ENCODE measurements at regions not wholly inside any gene's neighbourhood (a gene's known extent, or its start where the extent isn't known, plus 50 kb on each side); places are given as distances from the start of the nearest gene placed in this dataset.

DNA sequence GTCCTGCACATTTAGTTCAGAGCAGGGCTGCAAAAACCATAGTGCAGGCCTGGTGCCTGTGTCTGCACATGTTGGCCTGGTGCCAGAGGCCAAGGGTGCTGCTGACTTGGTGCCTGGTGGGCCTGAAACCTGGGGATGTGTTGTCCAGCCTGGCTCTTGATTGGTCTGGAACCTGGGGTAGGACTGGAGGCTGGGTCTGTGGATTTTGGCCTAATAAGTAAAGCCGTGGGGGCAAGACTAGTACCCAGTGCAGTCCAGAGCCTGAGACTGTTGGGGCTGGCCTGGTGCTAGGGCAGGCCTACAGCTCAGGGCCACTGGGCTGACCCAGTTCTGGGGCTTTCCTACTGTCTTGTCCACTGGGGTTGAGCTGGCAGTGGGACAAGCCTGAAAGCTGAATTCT, 817.9 kb downstream of the DNAJB9 start:
- WGBS: 100% methylated on average over 1 of the region's 1 CpG
- DNase-seq (ENCODE audit: low spot score): no peak
- Histone ChIP-seq H3K9me3 (no peaks in the 10 kb centered on the region), H3K4me3 (no peak overlapping the region), H3K36me3 (no peaks in the 10 kb centered on the region), H3K27me3 (replicated peaks; ENCODE audit: insufficient read depth) (no peaks in the 10 kb centered on the region), H3K4me1 (replicated peaks) (no peaks in the 10 kb centered on the region), H3K27ac (no peak overlapping the region)
- TF ChIP-seq, protein P1, sequence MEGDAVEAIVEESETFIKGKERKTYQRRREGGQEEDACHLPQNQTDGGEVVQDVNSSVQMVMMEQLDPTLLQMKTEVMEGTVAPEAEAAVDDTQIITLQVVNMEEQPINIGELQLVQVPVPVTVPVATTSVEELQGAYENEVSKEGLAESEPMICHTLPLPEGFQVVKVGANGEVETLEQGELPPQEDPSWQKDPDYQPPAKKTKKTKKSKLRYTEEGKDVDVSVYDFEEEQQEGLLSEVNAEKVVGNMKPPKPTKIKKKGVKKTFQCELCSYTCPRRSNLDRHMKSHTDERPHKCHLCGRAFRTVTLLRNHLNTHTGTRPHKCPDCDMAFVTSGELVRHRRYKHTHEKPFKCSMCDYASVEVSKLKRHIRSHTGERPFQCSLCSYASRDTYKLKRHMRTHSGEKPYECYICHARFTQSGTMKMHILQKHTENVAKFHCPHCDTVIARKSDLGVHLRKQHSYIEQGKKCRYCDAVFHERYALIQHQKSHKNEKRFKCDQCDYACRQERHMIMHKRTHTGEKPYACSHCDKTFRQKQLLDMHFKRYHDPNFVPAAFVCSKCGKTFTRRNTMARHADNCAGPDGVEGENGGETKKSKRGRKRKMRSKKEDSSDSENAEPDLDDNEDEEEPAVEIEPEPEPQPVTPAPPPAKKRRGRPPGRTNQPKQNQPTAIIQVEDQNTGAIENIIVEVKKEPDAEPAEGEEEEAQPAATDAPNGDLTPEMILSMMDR (IDR thresholded peaks at IDR 0.05): no peak
- TF ChIP-seq POLR2A (IDR thresholded peaks at IDR 0.05) (no peak), POLR2AphosphoS5 (IDR thresholded peaks at IDR 0.05) (no peak)
- intact Hi-C loops (cut with DNase I): no loop called here

DNA sequence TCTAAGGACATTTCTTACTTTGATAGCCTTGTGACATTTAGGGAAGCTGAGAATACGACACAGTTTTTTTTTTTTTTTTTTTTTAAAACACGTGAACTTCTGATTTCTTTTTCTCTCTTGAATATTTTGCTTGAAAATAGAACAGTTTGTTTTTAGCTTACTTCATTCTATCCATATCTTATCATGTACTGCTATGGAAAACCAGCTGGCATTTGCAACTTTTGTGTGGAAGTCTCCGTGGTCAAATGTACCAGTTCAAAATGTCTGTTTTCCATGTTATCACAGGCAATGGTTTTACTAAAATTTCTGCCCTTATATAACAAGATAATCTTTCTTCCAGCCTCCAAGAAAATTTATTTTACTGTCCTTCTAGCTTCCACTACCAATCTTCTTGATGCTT, 821.6 kb downstream of the DNAJB9 start:
- intact Hi-C loops (cut with DNase I): no loop called here

DNA sequence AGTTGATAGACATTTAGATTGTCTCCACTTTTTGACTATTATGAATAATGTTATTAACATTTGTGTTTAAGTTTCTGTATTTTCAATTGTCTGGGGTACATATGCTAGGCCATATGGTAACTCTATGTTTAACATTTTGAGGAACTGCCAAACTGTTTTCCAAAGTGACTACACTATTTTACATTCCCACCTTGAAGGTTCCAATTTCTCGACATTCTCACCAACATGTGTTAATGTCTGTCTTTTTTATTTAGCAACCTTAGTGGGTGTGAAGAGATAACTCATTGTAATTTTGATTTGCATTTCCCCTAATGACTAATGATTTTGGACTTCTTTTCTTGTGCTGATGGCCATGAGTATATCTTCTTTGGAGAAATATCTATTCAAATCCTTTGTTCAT, 832.4 kb downstream of the DNAJB9 start:
- Histone ChIP-seq H3K27ac (no peak overlapping the region), H3K4me3 (no peak overlapping the region), H3K27me3 (replicated peaks; ENCODE audit: insufficient read depth) (no peaks in the 10 kb centered on the region), H3K4me1 (replicated peaks) (no peaks in the 10 kb centered on the region), H3K36me3 (no peaks in the 10 kb centered on the region), H3K9me3 (no peaks in the 10 kb centered on the region)
- TF ChIP-seq POLR2A (IDR thresholded peaks at IDR 0.05) (no peak), POLR2AphosphoS5 (IDR thresholded peaks at IDR 0.05) (no peak)
- TF ChIP-seq, protein P1 (IDR thresholded peaks at IDR 0.05): no peak
- DNase-seq (ENCODE audit: low spot score): no peak
- 91% methylated on average over 1 of the region's 1 CpG for WGBS
- intact Hi-C loops (cut with DNase I): no loop called here

More for the DNA sequence above, 821.6 kb downstream of the DNAJB9 start:
- 91% methylated on average over 3 of the region's 3 CpGs for WGBS
- TF ChIP-seq POLR2AphosphoS5 (IDR thresholded peaks at IDR 0.05) (no peak), POLR2A (IDR thresholded peaks at IDR 0.05) (no peak)
- TF ChIP-seq, protein P1 (IDR thresholded peaks at IDR 0.05): no peak
- Histone ChIP-seq H3K4me3 (no peak overlapping the region), H3K27me3 (replicated peaks; ENCODE audit: insufficient read depth) (no peaks in the 10 kb centered on the region), H3K4me1 (replicated peaks) (no peaks in the 10 kb centered on the region), H3K9me3 (no peaks in the 10 kb centered on the region), H3K36me3 (no peaks in the 10 kb centered on the region), H3K27ac (no peak overlapping the region)
- no peak for DNase-seq (ENCODE audit: low spot score)

DNA sequence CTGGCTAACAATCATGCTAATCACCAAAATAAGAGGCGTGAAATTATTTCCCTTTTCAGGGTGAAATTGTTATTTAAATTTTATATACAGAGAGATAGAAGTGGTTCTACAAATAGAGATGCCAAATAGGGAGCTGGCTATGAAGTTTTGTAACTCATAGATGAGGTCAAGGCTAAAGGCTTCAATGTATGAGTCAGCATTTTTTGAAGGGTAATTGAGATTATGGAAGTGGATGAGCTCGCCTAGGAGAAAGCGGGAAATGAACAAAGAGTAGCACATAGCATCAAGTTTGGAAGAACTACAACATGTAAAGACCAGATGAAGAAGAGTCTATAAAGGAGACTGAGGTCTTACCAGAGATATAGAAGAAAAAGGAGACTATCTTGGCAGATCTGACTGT, 838.1 kb downstream of the DNAJB9 start:
- TF ChIP-seq, protein P1 (IDR thresholded peaks at IDR 0.05): no peak
- TF ChIP-seq POLR2A (IDR thresholded peaks at IDR 0.05) (no peak), POLR2AphosphoS5 (IDR thresholded peaks at IDR 0.05) (no peak)
- H3K27ac ChIP-seq: no peak overlapping the region
- no peaks in the 10 kb centered on the region for H3K4me1 ChIP-seq (replicated peaks)
- DNase-seq (ENCODE audit: low spot score): no peak
- WGBS: 92% methylated on average over 3 of the region's 3 CpGs
- intact Hi-C loops (cut with DNase I): no loop called here
- H3K27me3 ChIP-seq (replicated peaks; ENCODE audit: insufficient read depth): no peaks in the 10 kb centered on the region
- no peaks in the 10 kb centered on the region for H3K36me3 ChIP-seq
- H3K9me3 ChIP-seq: no peaks in the 10 kb centered on the region
- no peak overlapping the region for H3K4me3 ChIP-seq

DNA sequence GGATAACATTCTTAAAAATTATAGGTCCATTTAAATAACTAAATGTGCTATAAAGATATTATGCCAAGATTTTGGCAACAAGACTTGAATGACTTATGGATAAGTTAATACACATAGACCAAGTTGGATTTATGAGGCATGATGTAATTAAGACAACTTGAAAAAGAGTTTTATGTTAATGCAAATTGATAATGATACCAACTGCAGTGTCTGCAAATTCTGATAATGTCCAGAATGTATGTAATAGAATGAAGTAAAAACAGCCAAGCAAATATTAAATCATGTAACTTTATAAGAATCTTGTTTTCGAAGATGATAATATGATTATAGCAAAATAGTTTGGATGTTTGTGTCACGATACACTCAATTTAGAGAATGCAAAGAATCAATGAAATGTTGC, 868.3 kb downstream of the DNAJB9 start:
- no peaks in the 10 kb centered on the region for H3K4me1 ChIP-seq (replicated peaks)
- TF ChIP-seq POLR2AphosphoS5 (IDR thresholded peaks at IDR 0.05): no peak
- no peak for TF ChIP-seq POLR2A (IDR thresholded peaks at IDR 0.05)
- TF ChIP-seq, protein P1 (IDR thresholded peaks at IDR 0.05): no peak
- H3K9me3 ChIP-seq: no peaks in the 10 kb centered on the region
- no peaks in the 10 kb centered on the region for H3K27me3 ChIP-seq (replicated peaks; ENCODE audit: insufficient read depth)
- DNase-seq (ENCODE audit: low spot score): no peak
- intact Hi-C loops (cut with DNase I): no loop called here
- 93% methylated on average over 2 of the region's 2 CpGs for WGBS
- no peaks in the 10 kb centered on the region for H3K36me3 ChIP-seq
- H3K27ac ChIP-seq: no peak overlapping the region
- no peak overlapping the region for H3K4me3 ChIP-seq
